C4-2B (cell line): ENCODE measurements at regions not wholly inside any gene's neighbourhood (a gene's known extent, or its start where the extent isn't known, plus 50 kb on each side); places are given as distances from the start of the nearest gene placed in this dataset.

Experiments
- ZFX ChIP-seq: fragments of 450-650 bp; IDR thresholded peaks from 2 replicates; pipeline ENCODE4 v1.6.1; 2017
- TF ChIP-seq, protein P1 (sequence below): fragments of 450-650 bp; conservative IDR thresholded peaks from 2 replicates; pipeline ENCODE4 v1.5.1; 2017; ENCODE audit warnings: mild to moderate bottlenecking

- TF ChIP-seq, protein P1, sequence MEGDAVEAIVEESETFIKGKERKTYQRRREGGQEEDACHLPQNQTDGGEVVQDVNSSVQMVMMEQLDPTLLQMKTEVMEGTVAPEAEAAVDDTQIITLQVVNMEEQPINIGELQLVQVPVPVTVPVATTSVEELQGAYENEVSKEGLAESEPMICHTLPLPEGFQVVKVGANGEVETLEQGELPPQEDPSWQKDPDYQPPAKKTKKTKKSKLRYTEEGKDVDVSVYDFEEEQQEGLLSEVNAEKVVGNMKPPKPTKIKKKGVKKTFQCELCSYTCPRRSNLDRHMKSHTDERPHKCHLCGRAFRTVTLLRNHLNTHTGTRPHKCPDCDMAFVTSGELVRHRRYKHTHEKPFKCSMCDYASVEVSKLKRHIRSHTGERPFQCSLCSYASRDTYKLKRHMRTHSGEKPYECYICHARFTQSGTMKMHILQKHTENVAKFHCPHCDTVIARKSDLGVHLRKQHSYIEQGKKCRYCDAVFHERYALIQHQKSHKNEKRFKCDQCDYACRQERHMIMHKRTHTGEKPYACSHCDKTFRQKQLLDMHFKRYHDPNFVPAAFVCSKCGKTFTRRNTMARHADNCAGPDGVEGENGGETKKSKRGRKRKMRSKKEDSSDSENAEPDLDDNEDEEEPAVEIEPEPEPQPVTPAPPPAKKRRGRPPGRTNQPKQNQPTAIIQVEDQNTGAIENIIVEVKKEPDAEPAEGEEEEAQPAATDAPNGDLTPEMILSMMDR = no peak
- TF ChIP-seq ZFX = no peak
These were observed 52.5 kb upstream of the COL21A1 start for GRCh38 chr6:56299916-56300315.
